GM23338 (cell line): ENCODE measurements at regions not wholly inside any gene's neighbourhood (a gene's known extent, or its start where the extent isn't known, plus 50 kb on each side); places are given as distances from the start of the nearest gene placed in this dataset.
"Not testable (repeated sequence)": the region's sequence is repeated elsewhere in the genome, so short reads cannot be mapped to it uniquely, and the experiment has no call there.

Source experiments
- ATAC-seq: fragments of 200-7000 bp; cut with Tn5 transposase; 3 replicates; pipeline ENCODE4 v1.9.1; 2020
- DNase-seq: peaks from one replicate; pipeline ENCODE4 v3.0.0-alpha.2; 2015; ENCODE audit warnings: low spot score
- H2AFZ ChIP-seq: fragments of 200-600 bp; sonication (generic); 2 replicates; pipeline ENCODE4 v1.8.0; 2016; ENCODE audit warnings: antibody characterized with exemption, mild to moderate bottlenecking, moderate library complexity
- H3F3A ChIP-seq: fragments of 200-600 bp; sonication (generic); replicated peaks from 2 replicates; pipeline ENCODE4 v1.8.0; 2017; ENCODE audit warnings: antibody characterized with exemption, mixed run types, low read depth
- H3K27ac ChIP-seq: fragments of 200-600 bp; sonication (generic); 2 replicates; pipeline ENCODE4 v1.6.1; 2016; ENCODE audit warnings: low read depth
- H3K27me3 ChIP-seq: fragments of 200-600 bp; sonication (generic); 2 replicates; pipeline ENCODE4 v1.8.0; 2016; ENCODE audit warnings: mild to moderate bottlenecking, mixed run types, moderate library complexity; ENCODE audit not compliant: insufficient read depth
- H3K36me3 ChIP-seq: fragments of 200-600 bp; sonication (generic); 2 replicates; pipeline ENCODE4 v1.8.0; 2016; ENCODE audit warnings: mild to moderate bottlenecking; ENCODE audit not compliant: insufficient read depth
- H3K4me1 ChIP-seq: fragments of 200-600 bp; sonication (generic); 2 replicates; pipeline ENCODE4 v1.8.0; 2016; ENCODE audit warnings: mild to moderate bottlenecking, moderate library complexity; ENCODE audit not compliant: insufficient read depth
- H3K4me2 ChIP-seq: fragments of 200-600 bp; sonication (generic); 2 replicates; pipeline ENCODE4 v1.7.1; 2017; ENCODE audit warnings: mixed run types
- H3K4me3 ChIP-seq: fragments of 200-600 bp; sonication (generic); 2 replicates; pipeline ENCODE4 v1.6.1; 2016; ENCODE audit warnings: mixed run types
- H3K79me2 ChIP-seq: fragments of 200-600 bp; sonication (generic); replicated peaks from 2 replicates; pipeline ENCODE4 v1.8.0; 2017; ENCODE audit warnings: mild to moderate bottlenecking; ENCODE audit not compliant: insufficient read depth
- H3K9me2 ChIP-seq: fragments of 200-600 bp; sonication (generic); 2 replicates; pipeline ENCODE4 v1.8.0; 2017; ENCODE audit not compliant: insufficient read depth
- H4K20me1 ChIP-seq: fragments of 200-600 bp; sonication (generic); replicated peaks from 2 replicates; pipeline ENCODE4 v1.8.0; 2017; ENCODE audit warnings: mild to moderate bottlenecking; ENCODE audit not compliant: insufficient read depth
- H3K27ac Mint-ChIP-seq: 2 replicates; pipeline ENCODE4 v1.8.0; 2020; ENCODE audit warnings: inconsistent platforms, mild to moderate bottlenecking, moderate library complexity, mixed read lengths
- H3K27me3 Mint-ChIP-seq: 3 replicates; pipeline ENCODE4 v1.8.0; 2022; ENCODE audit warnings: low read depth, mild to moderate bottlenecking, moderate library complexity, mixed read lengths, inconsistent platforms; ENCODE audit not compliant: insufficient read depth, poor library complexity
- H3K36me3 Mint-ChIP-seq: 3 replicates; pipeline ENCODE4 v1.8.0; 2021; ENCODE audit warnings: low read depth, mild to moderate bottlenecking, inconsistent platforms, moderate library complexity, mixed read lengths
- H3K4me1 Mint-ChIP-seq: 3 replicates; pipeline ENCODE4 v1.8.0; 2020; ENCODE audit warnings: mild to moderate bottlenecking, inconsistent platforms, mixed read lengths
- H3K4me3 Mint-ChIP-seq: 3 replicates; pipeline ENCODE4 v1.8.0; 2021; ENCODE audit warnings: moderate library complexity, mild to moderate bottlenecking, inconsistent platforms, mixed read lengths
- H3K9me3 Mint-ChIP-seq: 3 replicates; pipeline ENCODE4 v1.8.0; 2020; ENCODE audit warnings: moderate library complexity, mild to moderate bottlenecking, inconsistent platforms, mixed read lengths
- CREB1 ChIP-seq: fragments of 250-450 bp; sonication (Bioruptor Pico); IDR thresholded peaks from 2 replicates; pipeline ENCODE4 v1.5.0; 2020; ENCODE audit warnings: low read depth, mild to moderate bottlenecking, moderate library complexity
- ETS1 ChIP-seq: IDR thresholded peaks from 2 replicates; pipeline ENCODE4 v1.6.1; 2016; ENCODE audit warnings: antibody characterized with exemption
- EZH2 ChIP-seq: fragments of 200-600 bp; sonication (generic); IDR thresholded peaks from one replicate; pipeline ENCODE4 v1.8.0; 2017; ENCODE audit warnings: antibody characterized with exemption, mild to moderate bottlenecking, low read depth; ENCODE audit not compliant: unreplicated experiment
- JUNB ChIP-seq: IDR thresholded peaks from one replicate; pipeline ENCODE4 v1.6.1; 2016; ENCODE audit warnings: antibody characterized with exemption; ENCODE audit not compliant: unreplicated experiment
- ZNF114 ChIP-seq: fragments of 250-450 bp; sonication (Bioruptor Pico); IDR thresholded peaks from 2 replicates; pipeline ENCODE4 v1.5.0; 2020; ENCODE audit warnings: mild to moderate bottlenecking, moderate library complexity
- ZNF331 ChIP-seq: fragments of 250-450 bp; sonication (Bioruptor Pico); IDR thresholded peaks from 2 replicates; pipeline ENCODE4 v1.5.0; 2020; ENCODE audit warnings: low read depth, mild to moderate bottlenecking, moderate library complexity
- TF ChIP-seq, protein P1 (sequence below): IDR thresholded peaks from one replicate; pipeline ENCODE4 v1.6.1; 2018; ENCODE audit warnings: antibody characterized with exemption; ENCODE audit not compliant: unreplicated experiment

GRCh38 chr22:23419171-23419570, 160.9 kb downstream of the IGLL1 start (continued):
- no peak for TF ChIP-seq JUNB
- TF ChIP-seq EZH2, result no peak
- TF ChIP-seq CREB1 (CRISPR knock-in tag), result no peak
- TF ChIP-seq ZNF114 (CRISPR knock-in tag), result no peak
- no peak for TF ChIP-seq ETS1

- TF ChIP-seq, protein P1, sequence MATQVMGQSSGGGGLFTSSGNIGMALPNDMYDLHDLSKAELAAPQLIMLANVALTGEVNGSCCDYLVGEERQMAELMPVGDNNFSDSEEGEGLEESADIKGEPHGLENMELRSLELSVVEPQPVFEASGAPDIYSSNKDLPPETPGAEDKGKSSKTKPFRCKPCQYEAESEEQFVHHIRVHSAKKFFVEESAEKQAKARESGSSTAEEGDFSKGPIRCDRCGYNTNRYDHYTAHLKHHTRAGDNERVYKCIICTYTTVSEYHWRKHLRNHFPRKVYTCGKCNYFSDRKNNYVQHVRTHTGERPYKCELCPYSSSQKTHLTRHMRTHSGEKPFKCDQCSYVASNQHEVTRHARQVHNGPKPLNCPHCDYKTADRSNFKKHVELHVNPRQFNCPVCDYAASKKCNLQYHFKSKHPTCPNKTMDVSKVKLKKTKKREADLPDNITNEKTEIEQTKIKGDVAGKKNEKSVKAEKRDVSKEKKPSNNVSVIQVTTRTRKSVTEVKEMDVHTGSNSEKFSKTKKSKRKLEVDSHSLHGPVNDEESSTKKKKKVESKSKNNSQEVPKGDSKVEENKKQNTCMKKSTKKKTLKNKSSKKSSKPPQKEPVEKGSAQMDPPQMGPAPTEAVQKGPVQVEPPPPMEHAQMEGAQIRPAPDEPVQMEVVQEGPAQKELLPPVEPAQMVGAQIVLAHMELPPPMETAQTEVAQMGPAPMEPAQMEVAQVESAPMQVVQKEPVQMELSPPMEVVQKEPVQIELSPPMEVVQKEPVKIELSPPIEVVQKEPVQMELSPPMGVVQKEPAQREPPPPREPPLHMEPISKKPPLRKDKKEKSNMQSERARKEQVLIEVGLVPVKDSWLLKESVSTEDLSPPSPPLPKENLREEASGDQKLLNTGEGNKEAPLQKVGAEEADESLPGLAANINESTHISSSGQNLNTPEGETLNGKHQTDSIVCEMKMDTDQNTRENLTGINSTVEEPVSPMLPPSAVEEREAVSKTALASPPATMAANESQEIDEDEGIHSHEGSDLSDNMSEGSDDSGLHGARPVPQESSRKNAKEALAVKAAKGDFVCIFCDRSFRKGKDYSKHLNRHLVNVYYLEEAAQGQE, result no peak
- no peak for TF ChIP-seq ZNF331 (CRISPR knock-in tag)
- Mint-ChIP-seq H3K4me1 (peaks cover 2% of the 10 kb centered on the region; the same call in 1 of the 3 replicates), H3K36me3 (no peaks in the 10 kb centered on the region), H3K4me3 (no peak overlapping the region), H3K9me3 (no peaks in the 10 kb centered on the region), H3K27ac (no peak overlapping the region), H3K27me3 (peaks cover 7% of the 10 kb centered on the region)
- ATAC-seq (peak; percentile 34; the same call in 1 of the 3 replicates), DNase-seq (no peak)
- no peaks in the 10 kb centered on the region for H4K20me1 ChIP-seq
- H3K79me2 ChIP-seq, result no peaks in the 10 kb centered on the region
- H3K27ac ChIP-seq, result no peak overlapping the region
- no peaks in the 10 kb centered on the region for H3K36me3 ChIP-seq
- H2AFZ ChIP-seq, result no peak overlapping the region
- no peaks in the 10 kb centered on the region for H3K9me2 ChIP-seq
- no peak overlapping the region for H3K4me3 ChIP-seq
- no peak overlapping the region for H3K4me2 ChIP-seq
- H3K4me1 ChIP-seq, result no peaks in the 10 kb centered on the region
- no peaks in the 10 kb centered on the region for H3F3A ChIP-seq
- no peaks in the 10 kb centered on the region for H3K27me3 ChIP-seq
Observed at GRCh38 chr22:23418159-23418788, 161.8 kb downstream of the IGLL1 start.

DNA sequence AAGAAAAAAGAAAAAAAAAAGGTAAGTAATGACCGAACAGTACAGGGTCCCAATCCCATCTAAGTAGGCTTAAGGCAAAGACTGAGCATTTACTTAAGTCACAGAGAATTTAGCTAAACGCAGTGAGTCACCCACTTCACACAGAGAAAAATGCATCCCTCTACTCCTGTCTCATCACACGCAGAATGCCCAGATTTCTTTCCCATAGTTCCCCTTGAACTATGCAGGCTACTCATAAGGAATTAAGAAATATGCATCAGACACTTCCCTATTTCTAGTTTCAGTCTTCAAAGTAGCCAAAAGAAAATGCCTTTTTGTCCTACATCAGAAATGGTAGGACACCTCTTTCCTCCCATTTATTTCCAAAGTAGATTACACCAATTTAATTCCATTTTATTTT, 162.8 kb downstream of the IGLL1 start:
- not testable (repeated sequence) for H3K4me3 Mint-ChIP-seq, H3K27ac Mint-ChIP-seq, H4K20me1 ChIP-seq, H3K9me3 Mint-ChIP-seq, H2AFZ ChIP-seq, DNase-seq, ATAC-seq, H3K36me3 Mint-ChIP-seq, H3K4me2 ChIP-seq, H3K9me2 ChIP-seq, H3F3A ChIP-seq, H3K79me2 ChIP-seq, H3K36me3 ChIP-seq, H3K27me3 Mint-ChIP-seq, H3K27ac ChIP-seq, H3K4me1 ChIP-seq, H3K4me3 ChIP-seq, H3K27me3 ChIP-seq, H3K4me1 Mint-ChIP-seq

DNA sequence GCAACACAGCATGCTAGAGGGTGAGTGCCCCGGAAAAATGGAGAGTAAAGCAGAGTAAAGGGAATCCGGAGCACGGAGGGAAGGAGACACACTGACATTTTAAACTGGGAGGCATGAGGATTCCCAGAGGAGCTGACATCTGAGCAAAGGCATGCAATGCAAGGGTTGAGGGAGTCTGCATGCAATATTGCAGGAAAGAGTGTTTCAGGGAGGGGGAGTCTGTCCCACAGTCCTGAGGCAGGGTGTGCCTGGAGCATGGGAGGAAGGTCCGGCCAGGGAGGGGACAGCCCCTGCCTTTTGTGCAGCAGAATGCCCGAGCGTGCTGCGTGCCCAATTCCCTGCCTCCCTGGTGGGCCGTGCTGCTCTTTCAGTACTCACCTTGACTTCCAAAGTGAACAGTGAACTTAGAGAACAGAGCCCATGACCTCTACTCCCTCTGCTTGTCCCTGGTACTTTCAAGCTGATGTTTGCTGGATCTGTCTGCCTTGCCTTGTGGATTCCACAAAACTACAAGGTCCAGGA, 163.9 kb downstream of the IGLL1 start:
- H3K4me3 Mint-ChIP-seq, H3K27ac Mint-ChIP-seq: not testable (repeated sequence)

More for the DNA sequence above, 163.9 kb downstream of the IGLL1 start:
- not testable (repeated sequence) for DNase-seq, H3K27ac ChIP-seq, H3F3A ChIP-seq, H2AFZ ChIP-seq, H3K4me1 Mint-ChIP-seq, H3K9me2 ChIP-seq, H3K79me2 ChIP-seq, H3K36me3 Mint-ChIP-seq, H4K20me1 ChIP-seq, H3K27me3 Mint-ChIP-seq, H3K27me3 ChIP-seq, H3K36me3 ChIP-seq, H3K4me3 ChIP-seq, H3K9me3 Mint-ChIP-seq, H3K4me2 ChIP-seq, H3K4me1 ChIP-seq
- ATAC-seq, result peak; percentile 27; the same call in 2 of the 3 replicates
